GM23338 (cell line): ENCODE measurements at regions not wholly inside any gene's neighbourhood (a gene's known extent, or its start where the extent isn't known, plus 50 kb on each side); places are given as distances from the start of the nearest gene placed in this dataset.
"Not testable (repeated sequence)": the region's sequence is repeated elsewhere in the genome, so short reads cannot be mapped to it uniquely, and the experiment has no call there.

Experiments used
- EZH2 ChIP-seq: fragments of 200-600 bp; sonication (generic); IDR thresholded peaks from one replicate; pipeline ENCODE4 v1.8.0; 2017; ENCODE audit warnings: antibody characterized with exemption, mild to moderate bottlenecking, low read depth; ENCODE audit not compliant: unreplicated experiment
- EZH2phosphoT487 ChIP-seq: fragments of 200-600 bp; sonication (generic); IDR thresholded peaks from one replicate; pipeline ENCODE4 v1.8.1; 2018; ENCODE audit warnings: antibody characterized with exemption; ENCODE audit not compliant: unreplicated experiment
- JUNB ChIP-seq: IDR thresholded peaks from one replicate; pipeline ENCODE4 v1.6.1; 2016; ENCODE audit warnings: antibody characterized with exemption; ENCODE audit not compliant: unreplicated experiment
- NANOG ChIP-seq: IDR thresholded peaks from 2 replicates; pipeline ENCODE4 v1.6.1; 2016; ENCODE audit warnings: antibody characterized with exemption, borderline replicate concordance
- POLR2AphosphoS5 ChIP-seq: IDR thresholded peaks from 2 replicates; pipeline ENCODE4 v1.6.1; 2016; ENCODE audit warnings: antibody characterized with exemption, low read depth
- TF ChIP-seq, protein P1 (sequence below), 2 experiments: fragments of 200-600 bp in 1 of 2; sonication (generic) in 1 of 2; conservative IDR thresholded peaks; 2 replicates each; pipeline versions ENCODE4 v1.5.1 to v1.6.1; 2016 to 2017; ENCODE audit warnings: antibody characterized with exemption in 2 of 2, low read depth in 2 of 2, mild to moderate bottlenecking in 2 of 2, moderate library complexity in 1 of 2
- TF ChIP-seq, protein P2 (sequence below): IDR thresholded peaks from one replicate; pipeline ENCODE4 v1.6.1; 2018; ENCODE audit warnings: antibody characterized with exemption; ENCODE audit not compliant: unreplicated experiment
- TF ChIP-seq, protein P3 (sequence below): fragments of 250-450 bp; sonication (Bioruptor Pico); IDR thresholded peaks from 2 replicates; pipeline ENCODE4 v1.5.0; 2020; ENCODE audit warnings: mild to moderate bottlenecking, moderate library complexity

DNA sequence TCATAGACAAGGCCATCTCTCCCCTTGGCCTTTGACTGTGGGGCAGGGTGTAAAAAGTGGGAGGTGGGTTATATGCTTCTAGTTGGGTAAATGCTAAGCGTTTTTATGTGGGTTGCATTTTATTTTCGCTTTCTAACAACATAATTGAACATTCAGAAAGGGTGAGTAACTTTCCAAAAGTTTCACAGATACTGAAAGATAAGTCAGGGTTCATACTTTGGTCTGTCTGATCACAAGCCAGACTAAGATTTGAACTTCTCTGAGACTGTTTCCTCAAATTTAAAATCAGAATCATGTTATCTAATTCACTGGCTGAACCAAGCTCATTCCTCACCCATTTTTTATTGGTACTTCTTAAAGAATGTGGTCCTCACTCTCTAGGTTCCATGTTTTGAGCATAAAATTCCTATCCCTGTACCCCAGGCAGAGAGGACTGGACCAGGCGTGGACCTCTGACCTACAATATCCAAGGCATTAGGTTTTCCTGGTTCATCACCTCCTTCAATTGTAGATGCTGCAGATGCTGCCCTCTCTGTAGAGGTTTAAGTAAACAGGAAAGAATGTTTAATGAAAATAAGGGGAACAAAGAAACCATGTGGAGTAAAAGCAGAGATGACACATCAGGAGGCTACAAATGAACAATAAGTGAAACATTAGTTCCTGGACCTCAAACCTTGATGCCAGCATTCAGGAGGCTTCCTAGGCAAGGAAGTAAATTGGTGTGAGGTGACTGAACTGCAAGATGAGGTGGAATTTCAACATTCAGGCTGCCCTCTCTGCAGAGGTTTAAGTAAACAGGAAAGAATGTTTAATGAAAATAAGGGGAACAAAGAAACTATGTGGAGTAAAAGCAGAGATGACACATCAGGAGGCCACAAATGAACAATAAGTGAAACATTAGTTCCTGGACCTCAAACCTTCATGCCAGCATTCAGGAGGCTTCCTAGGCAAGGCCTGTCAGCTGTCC, 198.8 kb upstream of the ZNF658 start:
- TF ChIP-seq, protein P1, sequence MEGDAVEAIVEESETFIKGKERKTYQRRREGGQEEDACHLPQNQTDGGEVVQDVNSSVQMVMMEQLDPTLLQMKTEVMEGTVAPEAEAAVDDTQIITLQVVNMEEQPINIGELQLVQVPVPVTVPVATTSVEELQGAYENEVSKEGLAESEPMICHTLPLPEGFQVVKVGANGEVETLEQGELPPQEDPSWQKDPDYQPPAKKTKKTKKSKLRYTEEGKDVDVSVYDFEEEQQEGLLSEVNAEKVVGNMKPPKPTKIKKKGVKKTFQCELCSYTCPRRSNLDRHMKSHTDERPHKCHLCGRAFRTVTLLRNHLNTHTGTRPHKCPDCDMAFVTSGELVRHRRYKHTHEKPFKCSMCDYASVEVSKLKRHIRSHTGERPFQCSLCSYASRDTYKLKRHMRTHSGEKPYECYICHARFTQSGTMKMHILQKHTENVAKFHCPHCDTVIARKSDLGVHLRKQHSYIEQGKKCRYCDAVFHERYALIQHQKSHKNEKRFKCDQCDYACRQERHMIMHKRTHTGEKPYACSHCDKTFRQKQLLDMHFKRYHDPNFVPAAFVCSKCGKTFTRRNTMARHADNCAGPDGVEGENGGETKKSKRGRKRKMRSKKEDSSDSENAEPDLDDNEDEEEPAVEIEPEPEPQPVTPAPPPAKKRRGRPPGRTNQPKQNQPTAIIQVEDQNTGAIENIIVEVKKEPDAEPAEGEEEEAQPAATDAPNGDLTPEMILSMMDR (conservative IDR thresholded peaks at IDR 0.05; ENCODE audit: low read depth in 2 of 2): not testable (repeated sequence)
- TF ChIP-seq EZH2, POLR2AphosphoS5, JUNB, EZH2phosphoT487, NANOG: not testable (repeated sequence)
- TF ChIP-seq, protein P2, sequence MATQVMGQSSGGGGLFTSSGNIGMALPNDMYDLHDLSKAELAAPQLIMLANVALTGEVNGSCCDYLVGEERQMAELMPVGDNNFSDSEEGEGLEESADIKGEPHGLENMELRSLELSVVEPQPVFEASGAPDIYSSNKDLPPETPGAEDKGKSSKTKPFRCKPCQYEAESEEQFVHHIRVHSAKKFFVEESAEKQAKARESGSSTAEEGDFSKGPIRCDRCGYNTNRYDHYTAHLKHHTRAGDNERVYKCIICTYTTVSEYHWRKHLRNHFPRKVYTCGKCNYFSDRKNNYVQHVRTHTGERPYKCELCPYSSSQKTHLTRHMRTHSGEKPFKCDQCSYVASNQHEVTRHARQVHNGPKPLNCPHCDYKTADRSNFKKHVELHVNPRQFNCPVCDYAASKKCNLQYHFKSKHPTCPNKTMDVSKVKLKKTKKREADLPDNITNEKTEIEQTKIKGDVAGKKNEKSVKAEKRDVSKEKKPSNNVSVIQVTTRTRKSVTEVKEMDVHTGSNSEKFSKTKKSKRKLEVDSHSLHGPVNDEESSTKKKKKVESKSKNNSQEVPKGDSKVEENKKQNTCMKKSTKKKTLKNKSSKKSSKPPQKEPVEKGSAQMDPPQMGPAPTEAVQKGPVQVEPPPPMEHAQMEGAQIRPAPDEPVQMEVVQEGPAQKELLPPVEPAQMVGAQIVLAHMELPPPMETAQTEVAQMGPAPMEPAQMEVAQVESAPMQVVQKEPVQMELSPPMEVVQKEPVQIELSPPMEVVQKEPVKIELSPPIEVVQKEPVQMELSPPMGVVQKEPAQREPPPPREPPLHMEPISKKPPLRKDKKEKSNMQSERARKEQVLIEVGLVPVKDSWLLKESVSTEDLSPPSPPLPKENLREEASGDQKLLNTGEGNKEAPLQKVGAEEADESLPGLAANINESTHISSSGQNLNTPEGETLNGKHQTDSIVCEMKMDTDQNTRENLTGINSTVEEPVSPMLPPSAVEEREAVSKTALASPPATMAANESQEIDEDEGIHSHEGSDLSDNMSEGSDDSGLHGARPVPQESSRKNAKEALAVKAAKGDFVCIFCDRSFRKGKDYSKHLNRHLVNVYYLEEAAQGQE: not testable (repeated sequence)
- TF ChIP-seq, protein P3, sequence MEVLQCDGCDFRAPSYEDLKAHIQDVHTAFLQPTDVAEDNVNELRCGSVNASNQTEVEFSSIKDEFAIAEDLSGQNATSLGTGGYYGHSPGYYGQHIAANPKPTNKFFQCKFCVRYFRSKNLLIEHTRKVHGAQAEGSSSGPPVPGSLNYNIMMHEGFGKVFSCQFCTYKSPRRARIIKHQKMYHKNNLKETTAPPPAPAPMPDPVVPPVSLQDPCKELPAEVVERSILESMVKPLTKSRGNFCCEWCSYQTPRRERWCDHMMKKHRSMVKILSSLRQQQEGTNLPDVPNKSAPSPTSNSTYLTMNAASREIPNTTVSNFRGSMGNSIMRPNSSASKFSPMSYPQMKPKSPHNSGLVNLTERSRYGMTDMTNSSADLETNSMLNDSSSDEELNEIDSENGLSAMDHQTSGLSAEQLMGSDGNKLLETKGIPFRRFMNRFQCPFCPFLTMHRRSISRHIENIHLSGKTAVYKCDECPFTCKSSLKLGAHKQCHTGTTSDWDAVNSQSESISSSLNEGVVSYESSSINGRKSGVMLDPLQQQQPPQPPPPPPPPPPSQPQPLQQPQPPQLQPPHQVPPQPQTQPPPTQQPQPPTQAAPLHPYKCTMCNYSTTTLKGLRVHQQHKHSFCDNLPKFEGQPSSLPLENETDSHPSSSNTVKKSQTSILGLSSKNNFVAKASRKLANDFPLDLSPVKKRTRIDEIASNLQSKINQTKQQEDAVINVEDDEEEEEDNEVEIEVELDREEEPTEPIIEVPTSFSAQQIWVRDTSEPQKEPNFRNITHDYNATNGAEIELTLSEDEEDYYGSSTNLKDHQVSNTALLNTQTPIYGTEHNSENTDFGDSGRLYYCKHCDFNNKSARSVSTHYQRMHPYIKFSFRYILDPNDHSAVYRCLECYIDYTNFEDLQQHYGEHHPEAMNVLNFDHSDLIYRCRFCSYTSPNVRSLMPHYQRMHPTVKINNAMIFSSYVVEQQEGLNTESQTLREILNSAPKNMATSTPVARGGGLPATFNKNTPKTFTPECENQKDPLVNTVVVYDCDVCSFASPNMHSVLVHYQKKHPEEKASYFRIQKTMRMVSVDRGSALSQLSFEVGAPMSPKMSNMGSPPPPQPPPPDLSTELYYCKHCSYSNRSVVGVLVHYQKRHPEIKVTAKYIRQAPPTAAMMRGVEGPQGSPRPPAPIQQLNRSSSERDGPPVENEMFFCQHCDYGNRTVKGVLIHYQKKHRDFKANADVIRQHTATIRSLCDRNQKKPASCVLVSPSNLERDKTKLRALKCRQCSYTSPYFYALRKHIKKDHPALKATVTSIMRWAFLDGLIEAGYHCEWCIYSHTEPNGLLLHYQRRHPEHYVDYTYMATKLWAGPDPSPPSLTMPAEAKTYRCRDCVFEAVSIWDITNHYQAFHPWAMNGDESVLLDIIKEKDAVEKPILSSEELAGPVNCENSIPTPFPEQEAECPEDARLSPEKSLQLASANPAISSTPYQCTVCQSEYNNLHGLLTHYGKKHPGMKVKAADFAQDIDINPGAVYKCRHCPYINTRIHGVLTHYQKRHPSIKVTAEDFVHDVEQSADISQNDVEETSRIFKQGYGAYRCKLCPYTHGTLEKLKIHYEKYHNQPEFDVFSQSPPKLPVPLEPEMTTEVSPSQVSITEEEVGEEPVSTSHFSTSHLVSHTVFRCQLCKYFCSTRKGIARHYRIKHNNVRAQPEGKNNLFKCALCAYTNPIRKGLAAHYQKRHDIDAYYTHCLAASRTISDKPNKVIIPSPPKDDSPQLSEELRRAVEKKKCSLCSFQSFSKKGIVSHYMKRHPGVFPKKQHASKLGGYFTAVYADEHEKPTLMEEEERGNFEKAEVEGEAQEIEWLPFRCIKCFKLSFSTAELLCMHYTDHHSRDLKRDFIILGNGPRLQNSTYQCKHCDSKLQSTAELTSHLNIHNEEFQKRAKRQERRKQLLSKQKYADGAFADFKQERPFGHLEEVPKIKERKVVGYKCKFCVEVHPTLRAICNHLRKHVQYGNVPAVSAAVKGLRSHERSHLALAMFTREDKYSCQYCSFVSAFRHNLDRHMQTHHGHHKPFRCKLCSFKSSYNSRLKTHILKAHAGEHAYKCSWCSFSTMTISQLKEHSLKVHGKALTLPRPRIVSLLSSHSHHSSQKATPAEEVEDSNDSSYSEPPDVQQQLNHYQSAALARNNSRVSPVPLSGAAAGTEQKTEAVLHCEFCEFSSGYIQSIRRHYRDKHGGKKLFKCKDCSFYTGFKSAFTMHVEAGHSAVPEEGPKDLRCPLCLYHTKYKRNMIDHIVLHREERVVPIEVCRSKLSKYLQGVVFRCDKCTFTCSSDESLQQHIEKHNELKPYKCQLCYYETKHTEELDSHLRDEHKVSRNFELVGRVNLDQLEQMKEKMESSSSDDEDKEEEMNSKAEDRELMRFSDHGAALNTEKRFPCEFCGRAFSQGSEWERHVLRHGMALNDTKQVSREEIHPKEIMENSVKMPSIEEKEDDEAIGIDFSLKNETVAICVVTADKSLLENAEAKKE (CRISPR knock-in tag): not testable (repeated sequence)
